A549 (cell line): ENCODE measurements at regions not wholly inside any gene's neighbourhood (a gene's known extent, or its start where the extent isn't known, plus 50 kb on each side); places are given as distances from the start of the nearest gene placed in this dataset.

Source experiments
- CEBPB ChIP-seq, 2 experiments: fragments of >200 bp in 1 of 2; sonication (Bioruptor Twin) in 1 of 2; formaldehyde crosslinking in 1 of 2; IDR thresholded peaks; 2 replicates each; pipeline ENCODE4 v1.6.1; 2012 to 2016
- CTCF ChIP-seq: fragments of >200 bp; sonication (Bioruptor Twin); formaldehyde crosslinking; IDR thresholded peaks from 3 replicates; pipeline ENCODE4 v1.5.1; 2016
- EP300 ChIP-seq, 2 experiments: fragments of >200 bp; sonication (Bioruptor Twin); formaldehyde crosslinking; IDR thresholded peaks; 2 replicates in 1 of 2; 3 replicates in 1 of 2; pipeline ENCODE4 v1.6.1; 2016 to 2017
- ESRRA ChIP-seq: fragments of 150-350 bp; IDR thresholded peaks from 2 replicates; pipeline ENCODE4 v1.6.1; 2014; ENCODE audit warnings: mild to moderate bottlenecking, low read length, borderline replicate concordance
- HOXA7 ChIP-seq: fragments of 250-450 bp; sonication (Bioruptor Pico); IDR thresholded peaks from 2 replicates; pipeline ENCODE4 v1.5.0; 2020; ENCODE audit warnings: mild to moderate bottlenecking, moderate library complexity
- JUNB ChIP-seq: fragments of >200 bp; sonication (Bioruptor Twin); formaldehyde crosslinking; IDR thresholded peaks from 2 replicates; pipeline ENCODE4 v1.6.1; 2016
- POLR2A ChIP-seq: IDR thresholded peaks from 2 replicates; pipeline ENCODE4 v1.6.1; 2012; ENCODE audit warnings: mild to moderate bottlenecking, low read length
- RAD21 ChIP-seq, 2 experiments: fragments of >200 bp in 1 of 2; sonication (Bioruptor Twin) in 1 of 2; formaldehyde crosslinking in 1 of 2; IDR thresholded peaks in 1 of 2; conservative IDR thresholded peaks in 1 of 2; 2 replicates in 1 of 2; 3 replicates in 1 of 2; pipeline ENCODE4 v1.6.1; 2012 to 2018; ENCODE audit warnings: inconsistent platforms in 1 of 2
- RNF2 ChIP-seq: fragments of 200-600 bp; sonication (generic); IDR thresholded peaks from 2 replicates; pipeline ENCODE4 v1.6.1; 2016; ENCODE audit warnings: low read depth, mild to moderate bottlenecking, antibody characterized with exemption, moderate library complexity, borderline replicate concordance
- USF2 ChIP-seq: fragments of 450-650 bp; IDR thresholded peaks from 2 replicates; pipeline ENCODE4 v1.6.1; 2014; ENCODE audit warnings: antibody characterized with exemption

- no peak for TF ChIP-seq CEBPB (IDR thresholded peaks at IDR 0.05)
- no peak for TF ChIP-seq POLR2A
- no peak for TF ChIP-seq JUNB
- TF ChIP-seq EP300 (IDR thresholded peaks at IDR 0.05) = no peak
- no peak for TF ChIP-seq CTCF
- no peak for TF ChIP-seq RAD21 (conservative IDR thresholded peaks at IDR 0.05 in 1 of 2, IDR thresholded peaks at IDR 0.05 in 1 of 2)
- TF ChIP-seq USF2 = no peak
- TF ChIP-seq HOXA7 (CRISPR knock-in tag) = no peak
- no peak for TF ChIP-seq ESRRA
- no peak for TF ChIP-seq RNF2
These were observed 205.7 kb downstream of the KCNRG start for GRCh38 chr13:50220938-50221337.
